GM19463 (cell line): ENCODE measurements at regions not wholly inside any gene's neighbourhood (a gene's known extent, or its start where the extent isn't known, plus 50 kb on each side); places are given as distances from the start of the nearest gene placed in this dataset.

Source experiments
- ATAC-seq: cut with Tn5 transposase; IDR thresholded peaks from one replicate; pipeline ENCODE4 v1.9.1; 2021; ENCODE audit warnings: mild to moderate bottlenecking, moderate library complexity; ENCODE audit not compliant: unreplicated experiment

DNA sequence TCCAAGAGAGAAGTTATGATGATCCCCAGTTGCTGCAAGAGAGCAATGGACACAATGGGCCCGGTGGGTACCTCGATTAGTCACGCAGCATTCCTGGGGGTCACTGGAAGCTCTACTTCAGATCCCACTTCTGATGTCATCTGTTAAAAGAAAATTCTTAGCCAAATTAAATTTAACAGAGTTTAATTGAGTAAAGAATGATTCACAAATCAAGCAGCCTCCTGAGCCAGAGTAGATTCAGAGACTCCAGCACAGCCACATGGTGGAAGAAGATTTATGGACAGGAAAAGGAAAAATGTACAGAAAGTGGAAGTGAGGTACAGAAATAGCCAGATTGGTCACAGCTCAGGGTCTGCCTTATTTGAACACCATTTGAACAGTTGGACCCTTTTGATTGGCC lies 107.5 kb downstream of the SPTSSA start:
- no peak for ATAC-seq

DNA sequence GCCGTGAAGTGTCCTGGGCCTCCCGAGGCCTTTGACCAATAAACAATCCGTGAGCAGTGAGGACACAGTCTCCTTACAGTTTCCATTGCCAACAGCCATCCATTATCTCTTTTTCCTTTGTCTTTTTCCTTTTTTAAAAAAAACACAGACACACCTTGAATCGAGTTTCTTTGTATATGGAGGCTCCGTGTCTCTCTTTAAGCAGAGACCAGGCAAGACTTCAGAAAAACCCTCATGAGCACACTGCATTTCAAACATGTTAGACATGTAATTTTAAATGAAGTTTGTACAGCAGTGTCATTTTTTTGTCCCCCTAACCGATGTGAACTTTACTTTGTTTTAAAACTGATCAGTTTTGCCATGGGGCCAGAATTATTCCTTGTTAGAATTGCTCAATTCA lies 111.1 kb downstream of the SPTSSA start:
- no peak for ATAC-seq

DNA sequence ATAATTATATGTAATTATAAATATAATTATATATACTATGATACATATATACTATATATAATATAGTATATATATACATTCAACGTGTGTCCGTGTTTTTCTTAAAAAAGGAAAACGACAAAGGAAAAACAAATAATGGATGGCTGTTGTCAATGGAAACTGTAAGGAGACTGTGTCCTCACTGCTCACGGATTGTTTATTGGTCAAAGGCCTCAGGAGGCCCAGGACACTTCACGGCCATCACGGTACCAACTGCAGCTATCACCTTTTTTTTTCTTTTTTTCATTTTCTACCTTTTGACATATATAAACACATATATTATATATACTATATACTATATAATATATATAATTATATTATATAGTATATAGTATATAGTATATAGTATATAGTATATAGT lies 113.4 kb downstream of the SPTSSA start:
- ATAC-seq, result no peak

DNA sequence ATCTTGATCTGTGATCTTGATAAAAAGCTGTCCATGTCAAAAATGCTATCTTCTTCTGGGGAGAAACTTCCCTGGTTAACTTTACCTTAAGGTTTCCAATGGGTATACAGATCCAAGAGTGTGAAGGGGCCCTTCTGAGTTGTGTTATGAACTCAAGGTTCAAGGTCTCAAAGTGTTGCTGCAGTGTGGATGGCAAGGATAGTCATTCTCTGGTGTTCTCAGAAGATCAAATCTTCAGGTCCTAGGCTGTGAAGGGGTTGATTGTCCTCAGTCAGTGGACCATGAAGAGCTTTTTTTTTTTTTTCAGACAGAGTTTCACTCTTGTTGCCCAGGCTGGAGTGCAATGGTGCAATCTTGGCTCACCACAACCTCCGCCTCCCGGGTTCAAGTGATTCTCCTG lies 114.4 kb downstream of the SPTSSA start:
- peak; percentile 94 for ATAC-seq

DNA sequence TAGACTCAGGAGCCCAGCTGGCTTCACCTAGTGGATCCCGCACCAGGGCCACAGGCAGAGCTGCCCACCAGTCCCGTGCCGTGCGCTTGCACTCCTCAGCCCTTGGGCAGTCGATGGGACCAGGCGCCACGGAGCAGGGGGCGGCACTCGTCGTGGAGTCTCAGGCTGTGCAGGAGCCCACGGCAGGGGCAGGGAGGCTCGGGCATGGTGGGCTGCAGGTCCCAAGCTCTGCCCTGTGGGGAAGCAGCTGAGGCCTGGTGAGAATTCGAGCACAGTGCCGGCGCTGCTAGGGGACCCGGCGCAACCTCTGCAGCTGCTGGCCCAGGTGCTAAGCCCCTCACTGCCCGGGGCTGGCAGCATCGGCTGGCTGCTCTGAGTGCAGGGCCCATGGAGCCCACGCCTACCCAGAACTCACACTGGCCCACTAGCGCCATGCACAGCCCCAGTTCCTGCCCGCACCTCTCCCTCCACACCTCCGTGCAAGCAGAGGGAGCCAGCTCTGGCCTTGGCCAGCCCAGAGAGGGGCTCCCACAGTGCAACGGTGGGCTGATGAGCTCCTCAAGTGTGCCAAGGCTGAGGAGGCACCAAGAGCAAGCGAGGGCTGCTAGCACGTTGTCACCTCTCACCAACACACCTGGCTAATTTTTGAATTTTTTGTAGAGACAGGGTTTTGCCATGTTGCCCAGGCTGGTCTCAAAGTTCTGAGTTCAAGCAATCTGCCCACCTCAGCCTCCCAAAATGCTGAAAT lies 116.1 kb downstream of the SPTSSA start:
- no peak for ATAC-seq

DNA sequence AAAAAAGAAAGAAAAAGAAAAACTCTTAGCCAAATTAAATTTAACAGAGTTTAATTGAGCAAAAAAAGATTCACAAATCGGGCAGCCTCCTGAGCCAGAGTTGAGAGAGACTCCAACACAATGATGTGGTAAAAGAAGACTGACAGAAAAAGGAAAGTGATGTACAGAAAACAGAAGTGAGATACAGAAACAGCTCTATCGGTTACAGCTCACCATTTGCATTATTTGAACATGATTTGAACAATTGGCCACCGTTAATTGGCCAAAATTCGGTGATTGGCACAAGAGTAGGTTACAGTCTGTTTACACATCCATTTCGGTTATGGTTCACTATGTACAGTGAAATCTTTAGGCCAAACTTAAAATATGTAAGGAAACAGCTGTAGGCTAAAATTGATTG lies 117.7 kb downstream of the SPTSSA start:
- no peak for ATAC-seq

DNA sequence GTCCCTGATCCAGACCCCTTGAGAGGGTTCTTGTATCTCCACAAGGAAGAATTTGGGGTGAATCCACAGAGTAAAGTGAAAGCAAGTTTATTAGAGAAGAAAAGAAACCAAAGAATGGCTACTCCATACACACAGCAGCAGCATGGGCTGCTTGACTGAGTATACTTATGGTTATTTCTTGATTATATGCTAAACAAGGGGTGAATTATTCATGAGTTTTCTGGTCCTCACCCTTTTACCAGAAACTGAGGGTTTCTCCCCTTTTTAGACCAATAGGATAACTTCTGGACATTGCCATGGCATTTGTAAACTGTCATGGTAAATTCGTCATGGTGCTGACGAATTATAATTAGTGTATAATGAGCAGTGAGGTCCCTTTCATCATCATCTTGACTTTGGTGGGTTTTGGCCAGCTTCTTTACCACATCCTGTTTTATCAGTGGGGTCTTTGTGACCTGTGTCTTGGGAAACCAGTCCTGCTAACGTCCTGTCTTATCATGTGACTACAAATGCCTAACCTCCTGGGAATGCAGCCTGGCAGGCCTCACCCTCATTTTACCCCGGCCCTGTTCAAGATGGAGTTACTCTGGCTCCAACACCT lies 121.9 kb downstream of the SPTSSA start:
- no peak for ATAC-seq

DNA sequence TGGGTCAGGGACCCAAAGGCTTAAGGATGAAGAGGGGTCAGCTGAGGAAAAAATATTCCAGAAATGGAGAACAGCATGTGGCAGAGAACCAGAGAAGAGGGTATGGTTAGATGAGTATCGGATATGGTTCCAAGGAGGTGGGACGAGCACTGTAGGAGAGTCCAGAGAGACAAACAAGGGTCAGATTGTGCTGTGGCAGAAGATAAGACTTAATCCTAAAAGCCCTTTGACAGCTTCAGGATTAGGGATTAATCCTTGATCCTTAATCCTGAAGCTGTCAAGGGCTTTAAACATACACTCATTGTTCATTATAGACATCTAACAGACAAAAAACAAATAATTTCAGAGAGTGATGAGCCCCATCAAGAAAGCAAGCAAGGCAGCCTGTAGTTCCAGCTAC lies 124.0 kb downstream of the SPTSSA start:
- no peak for ATAC-seq

DNA sequence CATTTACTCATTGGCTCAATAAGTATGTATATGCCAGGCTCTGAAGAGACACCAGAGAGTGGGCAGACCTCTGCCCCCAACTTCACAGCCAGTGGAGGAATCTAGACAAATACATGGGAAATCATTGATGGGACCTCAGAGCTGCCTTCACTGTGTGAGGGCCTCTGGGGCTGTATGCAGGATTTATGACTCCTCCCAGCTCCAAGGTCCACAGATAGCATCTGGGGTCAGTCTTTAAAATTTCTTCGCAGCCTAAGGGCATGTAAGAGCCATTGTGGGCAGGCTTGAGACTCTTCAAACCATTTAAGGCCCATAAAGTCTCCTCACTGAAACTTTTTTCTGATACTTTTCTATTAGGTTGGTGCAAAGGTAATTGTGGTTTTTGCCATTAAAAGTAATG lies 125.5 kb downstream of the SPTSSA start:
- no peak for ATAC-seq

DNA sequence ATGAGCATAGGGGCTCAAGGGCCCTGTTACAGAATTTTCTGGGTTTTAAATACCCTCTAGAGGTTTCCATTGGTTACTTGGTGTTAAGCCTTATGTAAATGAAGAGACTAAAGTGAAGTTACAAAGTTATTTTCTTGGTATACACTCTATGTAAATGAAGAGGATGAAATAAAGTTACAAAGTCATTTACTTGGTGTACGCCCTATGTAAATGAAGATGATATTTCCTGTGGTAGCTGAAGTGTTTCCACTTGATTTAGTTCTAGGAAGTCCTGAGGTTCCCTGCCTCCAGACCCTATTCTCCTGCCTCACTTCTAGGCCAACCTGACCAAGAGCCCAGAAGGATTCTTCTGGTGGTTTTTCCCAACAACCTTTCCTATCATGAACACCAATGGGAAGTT lies 126.1 kb downstream of the SPTSSA start:
- no peak for ATAC-seq

DNA sequence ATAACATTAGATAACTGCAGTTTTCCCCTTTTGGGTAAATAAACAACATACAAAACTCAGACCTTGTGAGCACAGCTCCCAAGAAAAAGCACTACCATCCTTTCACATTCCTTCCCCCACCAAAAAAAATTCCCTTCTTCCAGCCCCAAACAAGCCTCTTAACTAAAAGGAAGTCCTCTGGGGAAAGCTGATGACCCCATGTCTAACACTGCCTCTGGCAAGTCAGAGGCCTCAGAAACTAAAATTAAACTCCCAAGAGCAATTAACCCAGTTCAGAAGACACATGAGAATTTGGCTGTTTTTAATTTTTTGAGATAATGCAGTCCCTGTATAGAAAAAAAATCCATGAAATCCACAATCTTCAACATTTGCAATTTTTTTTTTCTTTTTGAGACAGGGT lies 127.7 kb downstream of the SPTSSA start:
- ATAC-seq, result no peak

DNA sequence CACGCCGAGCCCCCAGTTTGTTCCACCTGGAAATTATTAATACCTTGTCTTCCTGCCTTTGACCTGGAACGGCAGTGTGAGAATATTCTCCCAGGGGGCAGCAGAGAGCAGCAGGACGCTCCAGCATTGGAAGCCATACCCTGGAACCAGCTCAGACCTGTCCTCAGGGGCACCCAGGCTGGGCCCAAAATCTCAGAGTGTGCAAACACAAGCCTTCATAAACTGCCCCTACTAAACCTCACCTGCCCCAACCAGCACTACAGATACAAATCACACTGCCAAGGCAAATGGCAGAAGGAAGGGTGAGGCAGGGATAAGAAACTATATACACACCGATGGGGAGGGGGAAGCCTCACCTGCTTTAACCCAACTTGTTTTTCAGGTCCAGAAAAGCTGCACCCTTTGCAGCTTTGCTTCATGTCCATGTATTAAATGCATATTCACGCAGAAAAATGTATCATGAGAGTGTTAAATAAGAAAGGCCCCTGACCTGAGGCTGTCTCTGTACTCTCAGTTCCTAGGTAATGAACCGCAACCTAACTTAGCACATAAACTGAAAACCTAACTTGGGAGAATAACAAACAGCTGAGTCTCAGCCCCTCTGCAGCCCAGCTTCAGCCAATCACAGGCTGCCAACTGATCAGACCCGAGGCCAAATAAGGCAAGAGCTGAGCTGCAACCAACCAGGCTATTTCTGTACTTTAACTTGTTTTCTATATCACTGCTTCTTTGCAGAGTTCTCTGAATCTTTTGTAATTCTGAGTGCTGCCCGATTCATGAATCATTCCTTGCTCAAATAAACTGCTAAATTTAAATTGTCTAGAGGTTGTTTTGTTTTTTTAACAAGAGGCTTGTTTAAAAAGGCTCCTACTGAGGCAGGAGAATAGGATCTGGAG lies 130.1 kb downstream of the SPTSSA start:
- ATAC-seq, result peak; percentile 90

DNA sequence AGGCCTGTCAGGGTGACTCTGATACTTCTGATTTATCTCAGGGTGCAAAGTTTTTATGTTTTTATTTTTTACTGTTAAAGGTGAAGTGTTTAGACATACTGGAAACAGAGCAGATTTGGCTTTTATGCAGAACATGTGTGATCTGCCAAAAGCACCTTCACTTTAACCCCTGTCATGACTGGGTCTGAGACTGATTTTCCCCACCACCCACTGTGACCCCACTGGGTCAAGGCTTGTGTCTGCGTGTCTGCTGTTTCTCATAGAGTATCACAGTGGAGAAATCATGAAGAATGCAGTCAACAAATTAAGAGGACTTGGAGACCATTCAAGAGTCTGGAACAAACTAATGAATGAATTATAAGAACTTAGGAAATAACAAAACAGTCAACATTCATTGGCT lies 131.2 kb downstream of the SPTSSA start:
- ATAC-seq, result no peak

DNA sequence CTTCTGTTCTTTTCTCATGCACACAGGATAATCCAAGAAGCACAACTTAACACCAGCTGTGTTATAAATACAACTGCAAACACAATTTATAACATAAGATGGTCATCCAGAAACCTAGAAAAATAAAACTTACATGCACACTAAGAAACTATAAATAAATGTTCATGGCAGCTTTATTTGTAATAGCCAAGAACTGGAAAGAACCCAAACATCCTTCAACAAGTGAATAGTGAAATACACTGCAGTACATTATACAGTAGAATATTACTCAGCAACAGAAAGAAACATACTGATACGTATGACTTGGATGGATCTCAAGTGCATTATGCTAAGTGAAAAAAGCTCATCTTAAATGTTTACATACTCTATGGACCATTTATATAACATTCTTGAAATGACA lies 132.7 kb downstream of the SPTSSA start:
- no peak for ATAC-seq

DNA sequence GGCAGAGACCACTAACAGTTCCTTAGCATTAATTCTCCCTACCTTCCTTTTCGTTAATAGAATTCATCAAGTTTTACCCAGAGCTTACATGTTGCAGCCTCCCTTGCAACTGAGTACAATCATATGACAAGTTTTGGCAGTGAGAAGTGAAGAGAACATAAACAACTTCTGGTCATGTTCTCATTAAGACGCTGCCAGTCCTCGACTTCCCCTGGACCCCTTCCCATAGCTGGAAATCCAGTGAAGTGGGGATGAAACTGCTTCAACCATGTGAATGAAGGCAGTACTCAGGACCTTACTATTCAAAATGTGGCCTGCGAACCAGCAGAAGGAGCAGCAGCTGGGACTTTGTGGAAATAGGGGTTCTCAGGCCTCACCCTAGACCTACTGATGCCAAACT lies 133.9 kb downstream of the SPTSSA start:
- ATAC-seq, result no peak

DNA sequence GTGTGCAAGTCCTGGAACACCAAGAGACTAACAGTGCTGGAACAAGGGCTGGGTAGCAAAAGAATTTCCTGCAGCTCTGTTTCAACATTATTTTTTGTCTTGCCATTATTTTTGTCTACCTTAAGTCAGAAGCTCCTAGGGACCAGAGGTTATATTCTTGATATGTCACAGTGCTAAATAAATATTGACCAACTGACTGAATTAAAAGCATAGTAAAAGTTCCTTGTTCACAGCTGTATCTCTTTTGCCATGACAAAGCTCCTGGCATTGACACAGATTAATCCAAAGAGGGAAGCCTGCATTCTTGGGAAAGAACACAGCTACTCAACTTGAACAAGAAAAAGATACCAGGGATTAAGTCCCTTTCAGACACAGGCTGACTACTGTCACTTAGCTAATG lies 136.5 kb downstream of the SPTSSA start:
- no peak for ATAC-seq

DNA sequence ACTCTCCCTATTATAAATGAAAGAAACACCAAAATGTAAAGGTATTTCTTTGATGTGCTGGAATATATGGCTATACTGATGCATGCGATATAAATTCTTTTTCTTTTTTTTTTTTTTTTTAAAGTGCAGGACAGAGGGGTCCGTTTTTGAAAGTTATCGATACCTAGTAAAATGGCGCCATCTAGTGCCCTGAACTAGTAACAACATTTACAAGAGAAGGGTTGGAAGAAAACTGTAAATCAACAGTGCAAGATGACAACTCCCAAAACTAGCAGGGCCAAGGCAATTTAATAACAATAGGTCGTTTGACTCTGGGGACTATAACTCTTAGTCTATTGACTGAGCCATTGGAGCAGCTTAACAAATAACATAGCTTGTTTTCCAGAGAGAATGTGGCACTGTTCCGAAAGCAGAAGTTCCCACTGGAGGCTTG lies 137.7 kb downstream of the SPTSSA start:
- ATAC-seq, result no peak

DNA sequence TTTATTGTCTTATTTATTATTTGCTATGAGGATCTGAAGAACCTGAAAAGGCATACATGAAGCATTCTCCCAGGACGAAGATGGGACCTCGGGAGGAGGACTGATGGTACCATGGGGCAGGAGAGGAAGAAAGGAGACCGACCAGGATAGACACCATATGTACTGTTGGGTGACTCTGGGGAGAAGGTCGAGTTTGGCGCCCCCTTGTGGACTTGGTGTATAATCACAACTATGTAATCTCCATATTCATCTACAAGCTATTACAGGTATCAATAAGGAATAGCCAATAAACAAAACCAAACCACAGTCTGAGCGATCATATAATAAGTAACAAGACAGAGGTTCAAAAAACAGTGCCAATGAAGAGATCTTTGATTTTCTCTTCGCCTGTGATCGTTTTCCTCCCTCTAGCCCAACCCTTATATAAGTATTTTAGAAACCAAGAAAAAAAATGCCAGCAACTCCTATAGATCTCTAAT lies 139.1 kb downstream of the SPTSSA start:
- ATAC-seq, result peak; percentile 73

DNA sequence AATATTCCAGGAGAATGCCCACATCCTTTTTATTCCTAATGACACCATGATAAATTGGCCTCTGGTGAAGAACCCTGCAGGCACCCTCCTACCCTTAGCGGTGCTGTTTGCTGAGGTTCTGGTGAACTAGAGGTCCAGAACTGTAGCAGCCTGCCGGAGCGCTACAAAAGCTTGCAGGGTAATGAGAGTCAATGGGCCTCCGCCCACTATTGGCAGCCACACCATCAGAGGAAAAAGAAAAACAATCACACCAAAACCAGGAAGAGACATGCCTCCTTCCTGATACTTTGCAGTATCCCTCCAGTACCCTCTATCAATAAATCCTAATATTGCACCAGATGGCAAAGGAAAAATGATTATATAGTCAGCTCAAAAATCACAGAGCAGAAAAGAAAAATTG lies 142.9 kb downstream of the SPTSSA start:
- no peak for ATAC-seq

DNA sequence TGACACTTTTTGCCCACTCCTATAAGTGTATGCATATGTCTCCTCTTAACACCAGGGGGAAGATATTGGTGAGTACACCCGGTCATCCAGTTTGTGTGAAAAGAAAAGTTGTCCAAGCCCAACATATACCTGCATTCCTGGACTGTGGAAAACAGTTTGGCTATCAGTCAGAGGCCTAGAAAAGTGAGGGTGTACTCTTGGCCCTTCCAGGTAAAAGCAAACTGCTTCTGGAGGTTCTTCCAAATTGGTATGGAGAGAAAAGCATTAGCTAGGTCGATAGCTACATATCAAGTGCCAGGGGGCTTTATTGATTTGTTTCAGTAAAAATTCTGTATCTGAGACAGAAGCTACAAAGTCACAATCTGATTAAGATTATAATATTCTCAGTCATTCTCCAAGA lies 144.0 kb downstream of the SPTSSA start:
- ATAC-seq, result no peak

DNA sequence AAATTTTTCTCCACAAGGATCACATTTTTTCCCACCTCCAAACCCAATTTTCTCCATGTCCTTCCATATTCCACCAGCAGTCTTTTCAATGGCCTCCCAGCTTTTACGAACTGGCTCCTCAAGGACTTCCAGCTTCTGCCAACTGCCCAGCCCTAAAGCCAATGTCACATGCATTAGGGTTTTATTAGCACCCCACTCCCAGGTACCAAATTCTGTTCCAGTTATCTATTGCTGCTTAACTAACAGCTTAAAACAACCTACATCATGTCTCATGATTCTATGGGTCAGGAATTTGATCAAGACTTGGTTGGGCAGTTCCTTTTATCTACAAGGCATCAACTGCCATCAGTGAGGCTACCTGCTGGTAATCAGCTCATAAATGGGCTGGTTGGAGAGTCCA lies 151.3 kb downstream of the SPTSSA start:
- ATAC-seq, result no peak

DNA sequence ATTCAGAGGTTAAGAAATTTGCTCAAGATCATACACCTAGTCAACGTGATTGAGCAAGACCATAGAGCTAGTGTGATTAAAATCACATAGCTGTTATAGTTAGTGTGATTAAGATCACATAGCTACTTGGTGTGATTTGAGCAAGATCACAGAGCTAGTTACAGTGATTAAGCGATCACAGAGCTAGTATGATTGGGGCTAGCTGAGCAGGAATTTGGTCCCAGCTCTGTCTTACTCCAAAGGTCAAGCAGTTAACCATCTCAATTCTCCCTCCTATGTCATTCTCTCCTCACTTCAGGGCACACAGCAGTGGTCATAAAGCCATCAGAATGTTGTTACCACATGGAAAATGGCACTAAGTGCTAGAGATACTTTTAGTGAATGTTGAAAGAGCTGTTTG lies 158.2 kb downstream of the SPTSSA start:
- ATAC-seq, result no peak
